ENCODE measurements at regions not wholly inside any gene's neighbourhood (a gene's known extent, or its start where the extent isn't known, plus 50 kb on each side); places are given as distances from the start of the nearest gene placed in this dataset.

DNA sequence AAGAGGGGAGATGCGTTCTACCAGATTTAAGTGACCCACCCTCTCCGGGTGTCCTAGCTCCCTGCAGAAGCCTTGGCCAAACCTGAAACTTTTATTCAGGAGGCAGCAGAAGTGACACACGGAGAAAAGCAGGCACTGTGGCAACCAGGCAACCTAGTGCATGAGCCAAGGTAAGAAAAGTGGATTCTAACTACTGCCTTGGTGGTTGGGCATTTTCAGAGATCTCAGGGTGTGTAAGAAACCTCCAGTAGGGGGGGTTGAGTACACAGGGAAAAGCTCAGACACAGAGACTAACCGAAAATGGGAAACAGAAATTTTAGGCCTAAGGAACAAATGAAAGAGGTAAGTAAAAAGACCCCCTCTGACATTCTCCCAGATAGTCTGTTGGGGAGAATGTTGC lies 645.7 kb downstream of the ANKRD7 start:
- Histone ChIP-seq H3K9me3 (ENCODE audit: insufficient read depth, low read depth, low read length) (no peaks in the 10 kb centered on the region), H3F3A (ENCODE audit: low read depth) (no peaks in the 10 kb centered on the region)

DNA sequence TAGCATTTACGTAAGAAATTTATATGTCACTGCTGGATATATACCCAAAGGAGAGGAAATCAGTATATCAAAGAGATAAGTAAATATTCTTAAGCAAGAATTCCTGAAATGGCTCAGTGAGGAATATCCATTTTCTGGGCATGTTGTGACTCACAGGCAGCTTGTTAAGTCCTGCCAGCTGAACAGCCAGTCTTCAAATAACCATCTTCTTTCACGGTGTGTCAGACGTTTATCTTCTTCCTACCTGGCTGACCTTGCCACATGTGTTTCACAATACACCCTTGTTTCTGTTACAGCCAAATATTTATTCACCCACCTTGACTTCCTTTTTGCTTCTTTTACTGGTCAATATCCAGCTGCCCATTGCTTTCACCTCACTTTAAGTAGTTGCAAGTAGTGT lies 648.1 kb downstream of the ANKRD7 start:
- H4K20me1 ChIP-seq (ENCODE audit: insufficient read depth, low read length, poor library complexity, severe bottlenecking) = no peaks in the 10 kb centered on the region
- no peak overlapping the region for H3K9ac ChIP-seq (ENCODE audit: low read depth, low read length, poor library complexity, severe bottlenecking)
- H3K36me3 ChIP-seq (ENCODE audit: insufficient read depth, low read length) = no peaks in the 10 kb centered on the region
- H3K79me2 ChIP-seq (ENCODE audit: insufficient read depth, low read length) = no peaks in the 10 kb centered on the region
- H3K27me3 ChIP-seq (ENCODE audit: insufficient read depth, low read length, poor library complexity, severe bottlenecking) = no peaks in the 10 kb centered on the region
- H3K4me3 ChIP-seq (ENCODE audit: low read length, poor library complexity, severe bottlenecking) = no peak overlapping the region
- no peak overlapping the region for H3K4me2 ChIP-seq (ENCODE audit: low read depth, low read length, poor library complexity, severe bottlenecking)
- H3K4me1 ChIP-seq (ENCODE audit: insufficient read depth, low read length, poor library complexity, severe bottlenecking) = peaks cover 3% of the 10 kb centered on the region
- no peaks in the 10 kb centered on the region for H3F3A ChIP-seq (ENCODE audit: low read depth)
- no peak for TF ChIP-seq EZH2phosphoT487 (IDR thresholded peaks at IDR 0.05; ENCODE audit: borderline replicate concordance)
- no peaks in the 10 kb centered on the region for H3K9me3 ChIP-seq (ENCODE audit: insufficient read depth, low read depth, low read length)
- H3K9me2 ChIP-seq (replicated peaks; ENCODE audit: low read depth, low read length) = no peaks in the 10 kb centered on the region
- no peak overlapping the region for H2AFZ ChIP-seq (ENCODE audit: low read length)

More for the DNA sequence above, 645.7 kb downstream of the ANKRD7 start:
- Histone ChIP-seq H3K36me3 (ENCODE audit: insufficient read depth, low read length) (no peaks in the 10 kb centered on the region), H3K9ac (ENCODE audit: low read depth, low read length, poor library complexity, severe bottlenecking) (no peak overlapping the region), H3K79me2 (ENCODE audit: insufficient read depth, low read length) (no peaks in the 10 kb centered on the region), H3K9me2 (replicated peaks; ENCODE audit: low read depth, low read length) (no peaks in the 10 kb centered on the region), H3K4me1 (ENCODE audit: insufficient read depth, low read length, poor library complexity, severe bottlenecking) (peaks cover 3% of the 10 kb centered on the region), H4K20me1 (ENCODE audit: insufficient read depth, low read length, poor library complexity, severe bottlenecking) (no peaks in the 10 kb centered on the region), H3K27me3 (ENCODE audit: insufficient read depth, low read length, poor library complexity, severe bottlenecking) (no peaks in the 10 kb centered on the region), H3K4me3 (ENCODE audit: low read length, poor library complexity, severe bottlenecking) (no peak overlapping the region), H3K4me2 (ENCODE audit: low read depth, low read length, poor library complexity, severe bottlenecking) (no peak overlapping the region), H2AFZ (ENCODE audit: low read length) (peak overlapping the region; percentile 56; the same call in 1 of the 2 replicates)
- TF ChIP-seq, protein P1, sequence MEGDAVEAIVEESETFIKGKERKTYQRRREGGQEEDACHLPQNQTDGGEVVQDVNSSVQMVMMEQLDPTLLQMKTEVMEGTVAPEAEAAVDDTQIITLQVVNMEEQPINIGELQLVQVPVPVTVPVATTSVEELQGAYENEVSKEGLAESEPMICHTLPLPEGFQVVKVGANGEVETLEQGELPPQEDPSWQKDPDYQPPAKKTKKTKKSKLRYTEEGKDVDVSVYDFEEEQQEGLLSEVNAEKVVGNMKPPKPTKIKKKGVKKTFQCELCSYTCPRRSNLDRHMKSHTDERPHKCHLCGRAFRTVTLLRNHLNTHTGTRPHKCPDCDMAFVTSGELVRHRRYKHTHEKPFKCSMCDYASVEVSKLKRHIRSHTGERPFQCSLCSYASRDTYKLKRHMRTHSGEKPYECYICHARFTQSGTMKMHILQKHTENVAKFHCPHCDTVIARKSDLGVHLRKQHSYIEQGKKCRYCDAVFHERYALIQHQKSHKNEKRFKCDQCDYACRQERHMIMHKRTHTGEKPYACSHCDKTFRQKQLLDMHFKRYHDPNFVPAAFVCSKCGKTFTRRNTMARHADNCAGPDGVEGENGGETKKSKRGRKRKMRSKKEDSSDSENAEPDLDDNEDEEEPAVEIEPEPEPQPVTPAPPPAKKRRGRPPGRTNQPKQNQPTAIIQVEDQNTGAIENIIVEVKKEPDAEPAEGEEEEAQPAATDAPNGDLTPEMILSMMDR (conservative IDR thresholded peaks at IDR 0.05; ENCODE audit: low read length) = peak; percentile 60
- TF ChIP-seq EZH2phosphoT487 (IDR thresholded peaks at IDR 0.05; ENCODE audit: borderline replicate concordance) = no peak

DNA sequence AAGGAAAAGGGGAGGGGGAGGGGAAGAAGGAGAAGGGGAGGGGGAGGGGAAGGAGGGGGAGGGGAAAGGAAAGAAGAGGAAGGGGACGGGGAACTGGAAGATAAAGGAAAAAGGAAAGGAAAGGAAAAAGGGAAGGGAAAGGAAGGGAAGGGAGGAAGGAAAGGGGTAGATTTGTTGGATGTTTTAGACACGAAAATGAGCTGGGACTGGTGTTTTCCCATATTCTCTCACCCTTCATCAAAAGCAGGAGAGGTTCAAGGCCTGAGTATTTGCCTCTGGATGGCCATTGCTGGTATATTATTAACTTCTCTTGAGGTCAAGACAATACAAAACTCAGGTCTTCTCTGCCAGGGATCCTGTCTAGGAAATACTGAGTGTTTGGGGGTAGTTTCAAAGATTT lies 652.7 kb downstream of the ANKRD7 start:
- Histone ChIP-seq H3K4me3 (ENCODE audit: low read length, poor library complexity, severe bottlenecking) (no peak overlapping the region), H3K27me3 (ENCODE audit: insufficient read depth, low read length, poor library complexity, severe bottlenecking) (no peaks in the 10 kb centered on the region), H4K20me1 (ENCODE audit: insufficient read depth, low read length, poor library complexity, severe bottlenecking) (no peaks in the 10 kb centered on the region), H3K4me1 (ENCODE audit: insufficient read depth, low read length, poor library complexity, severe bottlenecking) (no peaks in the 10 kb centered on the region), H3K9me3 (ENCODE audit: insufficient read depth, low read depth, low read length) (no peaks in the 10 kb centered on the region), H3F3A (ENCODE audit: low read depth) (no peaks in the 10 kb centered on the region), H3K4me2 (ENCODE audit: low read depth, low read length, poor library complexity, severe bottlenecking) (no peak overlapping the region), H2AFZ (ENCODE audit: low read length) (no peak overlapping the region), H3K9ac (ENCODE audit: low read depth, low read length, poor library complexity, severe bottlenecking) (no peak overlapping the region), H3K79me2 (ENCODE audit: insufficient read depth, low read length) (no peaks in the 10 kb centered on the region), H3K9me2 (replicated peaks; ENCODE audit: low read depth, low read length) (no peaks in the 10 kb centered on the region), H3K36me3 (ENCODE audit: insufficient read depth, low read length) (no peaks in the 10 kb centered on the region)
- TF ChIP-seq, protein P1 (conservative IDR thresholded peaks at IDR 0.05; ENCODE audit: low read length) = no peak
- no peak for TF ChIP-seq EZH2phosphoT487 (IDR thresholded peaks at IDR 0.05; ENCODE audit: borderline replicate concordance)

DNA sequence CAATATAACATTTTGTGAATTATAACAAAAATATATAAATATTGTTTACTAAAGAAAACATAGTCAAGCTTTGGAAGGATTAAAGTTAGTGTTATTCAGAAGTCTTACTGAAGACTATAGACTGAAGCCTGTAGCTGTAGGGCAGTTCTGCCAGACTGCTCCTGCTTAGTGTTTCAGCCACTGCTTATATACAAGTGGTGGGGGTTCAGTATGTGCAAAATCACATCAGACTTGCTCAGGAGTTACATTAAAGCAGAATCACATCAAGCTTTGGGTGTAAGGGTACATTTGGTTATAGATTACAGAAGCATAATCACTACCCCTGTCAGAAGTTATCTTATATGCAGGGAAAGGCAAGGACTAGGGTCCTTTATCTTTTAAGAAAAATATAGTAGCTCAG lies 653.8 kb downstream of the ANKRD7 start:
- no peaks in the 10 kb centered on the region for H3K27me3 ChIP-seq (ENCODE audit: insufficient read depth, low read length, poor library complexity, severe bottlenecking)
- H3F3A ChIP-seq (ENCODE audit: low read depth) = no peaks in the 10 kb centered on the region
- no peaks in the 10 kb centered on the region for H3K9me3 ChIP-seq (ENCODE audit: insufficient read depth, low read depth, low read length)
- H3K9ac ChIP-seq (ENCODE audit: low read depth, low read length, poor library complexity, severe bottlenecking) = no peak overlapping the region
- no peaks in the 10 kb centered on the region for H3K36me3 ChIP-seq (ENCODE audit: insufficient read depth, low read length)
- H3K4me2 ChIP-seq (ENCODE audit: low read depth, low read length, poor library complexity, severe bottlenecking) = no peak overlapping the region
- TF ChIP-seq EZH2phosphoT487 (IDR thresholded peaks at IDR 0.05; ENCODE audit: borderline replicate concordance) = no peak
- TF ChIP-seq, protein P1 (conservative IDR thresholded peaks at IDR 0.05; ENCODE audit: low read length) = no peak
- H4K20me1 ChIP-seq (ENCODE audit: insufficient read depth, low read length, poor library complexity, severe bottlenecking) = no peaks in the 10 kb centered on the region
- no peaks in the 10 kb centered on the region for H3K9me2 ChIP-seq (replicated peaks; ENCODE audit: low read depth, low read length)
- no peaks in the 10 kb centered on the region for H3K79me2 ChIP-seq (ENCODE audit: insufficient read depth, low read length)
- no peak overlapping the region for H2AFZ ChIP-seq (ENCODE audit: low read length)
- H3K4me1 ChIP-seq (ENCODE audit: insufficient read depth, low read length, poor library complexity, severe bottlenecking) = no peaks in the 10 kb centered on the region
- H3K4me3 ChIP-seq (ENCODE audit: low read length, poor library complexity, severe bottlenecking) = no peak overlapping the region

Measured in Loucy (cell line).